Urinary bladder (tissue), 3 donors: ENCODE measurements at regions not wholly inside any gene's neighbourhood (a gene's known extent, or its start where the extent isn't known, plus 50 kb on each side); places are given as distances from the start of the nearest gene placed in this dataset.

Source experiments
- DNase-seq: peaks from one replicate; pipeline ENCODE4 v3.0.0-alpha.2; 2015; ENCODE audit errors: extremely low spot score
- H3K27ac ChIP-seq: one replicate; pipeline ENCODE4 v1.5.1; 2013; ENCODE audit warnings: low read depth, mild to moderate bottlenecking, moderate library complexity
- H3K36me3 ChIP-seq: one replicate; pipeline ENCODE4 v1.6.1; 2013; ENCODE audit warnings: mild to moderate bottlenecking, moderate library complexity; ENCODE audit not compliant: insufficient read depth
- H3K4me1 ChIP-seq: one replicate; pipeline ENCODE4 v1.6.1; 2013; ENCODE audit warnings: mild to moderate bottlenecking, moderate library complexity; ENCODE audit not compliant: insufficient read depth
- H3K4me3 ChIP-seq: one replicate; pipeline ENCODE4 v1.5.1; 2013; ENCODE audit warnings: low read depth, low read length
- WGBS: extraction: QIAGEN DNeasy Blood & Tissue Kit; methylation state at CpG from one replicate; pipeline ENCODE4 v1.1.7; 2013; 5-methylcytosine and 5-hydroxymethylcytosine counted together
- donor health status: healthy with polysubstance abuse.
- donor health status: healthy.

GRCh38 chr18:53941601-53942338, 282.7 kb downstream of the MBD2 start:
- no peak overlapping the region for H3K27ac ChIP-seq
- no peak for DNase-seq
- H3K4me1 ChIP-seq = no peaks in the 10 kb centered on the region
- no peaks in the 10 kb centered on the region for H3K36me3 ChIP-seq
- no peak overlapping the region for H3K4me3 ChIP-seq

DNA sequence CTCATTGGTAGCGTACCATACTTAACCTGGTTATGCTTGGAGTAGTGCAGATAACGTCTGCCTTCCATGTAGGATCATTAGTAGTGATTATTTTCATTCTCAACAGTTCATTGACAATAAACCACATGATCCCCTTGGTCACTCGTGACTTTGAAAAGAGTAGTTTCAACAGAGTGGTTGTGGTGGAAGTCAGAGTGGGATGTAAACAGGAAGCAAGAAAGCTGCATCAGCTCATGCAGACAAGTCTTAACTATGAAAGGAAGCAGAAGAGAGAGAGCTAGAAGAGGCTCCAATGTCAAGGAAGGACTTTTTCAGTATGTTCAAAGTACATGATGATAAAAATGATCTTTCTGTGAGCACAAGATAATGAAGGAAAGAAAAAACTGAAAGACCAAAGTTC, 287.4 kb downstream of the MBD2 start:
- WGBS = 57% methylated on average over 3 of the region's 3 CpGs
- no peak for DNase-seq
- Histone ChIP-seq H3K4me3 (no peak overlapping the region), H3K27ac (no peak overlapping the region), H3K36me3 (no peaks in the 10 kb centered on the region), H3K4me1 (no peaks in the 10 kb centered on the region)

GRCh38 chr18:53935803-53936202, 288.7 kb downstream of the MBD2 start:
- 64% methylated on average over 2 of the region's 2 CpGs for WGBS
- Histone ChIP-seq H3K4me3 (no peak overlapping the region), H3K27ac (no peak overlapping the region), H3K36me3 (no peaks in the 10 kb centered on the region), H3K4me1 (no peaks in the 10 kb centered on the region)
- DNase-seq = no peak

- WGBS = 77% methylated on average over 2 of the region's 2 CpGs
- H3K36me3 ChIP-seq = no peaks in the 10 kb centered on the region
- H3K4me3 ChIP-seq = no peak overlapping the region
- no peaks in the 10 kb centered on the region for H3K4me1 ChIP-seq
- H3K27ac ChIP-seq = no peak overlapping the region
- no peak for DNase-seq
Observed at GRCh38 chr18:53935399-53935798, 289.1 kb downstream of the MBD2 start.

DNA sequence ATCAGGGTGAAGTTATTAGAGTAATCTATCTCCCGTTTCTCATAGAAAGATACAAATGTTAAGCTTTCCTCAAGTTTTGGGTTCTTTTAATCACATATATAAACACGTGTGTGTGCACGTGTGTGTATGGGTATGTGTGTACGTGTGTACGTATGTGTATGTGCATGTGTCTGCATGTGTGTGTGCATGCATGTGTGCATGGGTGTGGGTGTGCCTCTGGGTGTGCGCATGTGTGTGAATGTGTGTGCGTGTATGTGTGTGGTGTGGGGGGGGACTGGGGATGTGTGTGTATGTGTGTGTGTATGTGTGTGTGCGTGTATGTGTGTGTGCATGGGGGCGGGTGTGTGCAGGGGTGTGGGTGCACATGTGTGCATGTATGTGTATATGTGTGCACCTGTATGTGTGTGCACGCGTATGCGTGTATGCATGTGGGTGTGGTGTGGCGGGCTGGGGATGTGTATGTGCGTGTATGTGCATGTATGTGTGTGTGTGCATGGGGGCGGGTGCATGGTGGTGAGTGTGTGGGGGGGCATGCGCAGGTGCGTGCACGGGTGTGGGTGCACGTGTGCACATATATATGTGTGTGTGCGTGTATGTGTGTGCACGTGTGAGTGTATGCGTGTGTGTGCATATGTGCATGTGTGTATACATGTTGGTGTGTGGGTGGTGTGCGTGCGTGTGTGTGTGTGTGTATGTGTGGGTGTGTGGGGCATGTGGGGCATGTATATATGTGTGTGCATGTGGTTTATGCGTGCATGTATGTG, 304.0 kb downstream of the MBD2 start:
- Histone ChIP-seq H3K36me3 (no peaks in the 10 kb centered on the region), H3K27ac (no peak overlapping the region), H3K4me1 (no peaks in the 10 kb centered on the region), H3K4me3 (no peak overlapping the region)
- 88% methylated on average over 25 of the region's 25 CpGs for WGBS
- no peak for DNase-seq

DNA sequence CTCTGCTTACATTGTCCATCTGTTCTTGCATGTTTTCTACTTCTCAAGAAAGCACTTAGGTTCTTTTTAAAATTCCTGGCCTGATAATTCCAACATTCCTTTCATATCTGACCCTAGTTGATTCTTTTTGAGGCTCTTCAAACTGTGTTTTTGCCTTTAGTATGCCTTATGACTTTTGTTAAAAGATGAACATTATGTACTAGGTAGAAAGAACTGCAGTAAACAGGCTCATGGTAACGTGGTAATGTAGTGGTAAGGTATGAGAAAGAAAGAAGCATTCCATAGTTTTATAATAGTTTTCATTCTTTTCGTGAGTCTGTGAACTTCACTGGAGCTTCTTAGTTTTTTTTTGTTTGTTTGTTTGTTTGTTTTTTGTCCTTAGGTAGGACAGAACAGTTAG, 306.4 kb downstream of the MBD2 start:
- Histone ChIP-seq H3K36me3 (no peaks in the 10 kb centered on the region), H3K4me3 (no peak overlapping the region), H3K27ac (no peak overlapping the region), H3K4me1 (no peaks in the 10 kb centered on the region)
- no peak for DNase-seq
- 72% methylated on average over 2 of the region's 2 CpGs for WGBS

GRCh38 chr18:53911200-53911599, 313.3 kb downstream of the MBD2 start:
- Histone ChIP-seq H3K4me1 (no peaks in the 10 kb centered on the region), H3K27ac (no peak overlapping the region), H3K4me3 (no peak overlapping the region), H3K36me3 (no peaks in the 10 kb centered on the region)
- WGBS = 56% methylated on average over 2 of the region's 2 CpGs
- no peak for DNase-seq

- Histone ChIP-seq H3K36me3 (no peaks in the 10 kb centered on the region), H3K27ac (no peak overlapping the region), H3K4me1 (no peaks in the 10 kb centered on the region), H3K4me3 (no peak overlapping the region)
- no peak for DNase-seq
- 54% methylated on average over 4 of the region's 4 CpGs for WGBS
Observed at GRCh38 chr18:53909668-53910067, 314.8 kb downstream of the MBD2 start.

- Histone ChIP-seq H3K27ac (no peak overlapping the region), H3K4me3 (no peak overlapping the region), H3K36me3 (no peaks in the 10 kb centered on the region), H3K4me1 (no peaks in the 10 kb centered on the region)
- no peak for DNase-seq
Observed at GRCh38 chr18:53907921-53908320, 316.5 kb downstream of the MBD2 start.

- Histone ChIP-seq H3K36me3 (no peaks in the 10 kb centered on the region), H3K4me1 (no peaks in the 10 kb centered on the region)
- WGBS = 57% methylated on average over 2 of the region's 2 CpGs
Observed at GRCh38 chr18:53906681-53907080, 317.8 kb downstream of the MBD2 start.

GRCh38 chr18:53894675-53895442, 329.6 kb downstream of the MBD2 start:
- H3K4me3 ChIP-seq = no peak overlapping the region
- H3K4me1 ChIP-seq = no peaks in the 10 kb centered on the region
- no peaks in the 10 kb centered on the region for H3K36me3 ChIP-seq
- no peak for DNase-seq
- no peak overlapping the region for H3K27ac ChIP-seq
- WGBS = 69% methylated on average over 5 of the region's 5 CpGs

More at GRCh38 chr18:53906681-53907080, 317.8 kb downstream of the MBD2 start:
- DNase-seq = no peak
- no peak overlapping the region for H3K4me3 ChIP-seq
- H3K27ac ChIP-seq = no peak overlapping the region

DNA sequence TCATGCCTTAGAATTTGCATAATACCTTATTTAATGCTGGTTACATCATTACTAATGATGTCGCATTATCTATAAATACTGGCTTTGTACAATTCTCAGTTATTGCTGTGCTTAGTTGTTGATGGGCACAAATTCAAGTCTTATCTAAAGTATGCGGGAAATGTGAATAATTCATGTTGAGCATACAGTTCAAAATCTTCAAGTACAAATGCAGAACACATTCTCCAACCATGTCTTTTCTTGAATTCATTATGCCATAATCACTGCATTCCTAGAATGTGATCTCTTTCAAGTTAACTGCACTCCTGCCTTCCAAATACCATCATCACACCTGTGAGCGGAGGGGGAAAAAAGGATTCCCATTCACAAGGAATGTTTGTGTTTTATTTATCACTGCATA, 337.0 kb downstream of the MBD2 start:
- Histone ChIP-seq H3K27ac (no peak overlapping the region), H3K4me1 (no peaks in the 10 kb centered on the region), H3K36me3 (no peaks in the 10 kb centered on the region), H3K4me3 (no peak overlapping the region)
- WGBS = 72% methylated on average over 3 of the region's 3 CpGs
- no peak for DNase-seq

DNA sequence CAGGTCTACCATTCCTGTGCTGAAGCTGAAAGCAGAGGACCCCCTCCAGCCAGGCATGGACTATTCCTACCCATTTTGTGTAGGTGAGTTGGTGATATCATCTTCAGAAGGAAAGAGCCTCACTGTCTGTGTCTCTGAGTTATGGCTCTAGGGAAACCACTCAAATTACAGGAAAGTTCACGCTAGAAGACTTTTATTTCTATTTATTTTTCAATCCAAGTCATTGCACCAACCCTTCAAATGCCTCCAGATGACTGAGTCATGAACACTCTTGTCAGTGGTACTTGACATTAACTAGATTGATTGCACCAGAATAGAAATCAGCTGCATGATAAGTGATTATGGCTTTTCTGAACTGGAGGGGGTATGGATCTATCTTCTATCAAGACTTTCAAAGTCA, 338.4 kb downstream of the MBD2 start:
- Histone ChIP-seq H3K4me3 (no peak overlapping the region), H3K27ac (no peak overlapping the region), H3K36me3 (no peaks in the 10 kb centered on the region), H3K4me1 (no peaks in the 10 kb centered on the region)
- no peak for DNase-seq
- WGBS = 72% methylated on average over 1 of the region's 1 CpG

DNA sequence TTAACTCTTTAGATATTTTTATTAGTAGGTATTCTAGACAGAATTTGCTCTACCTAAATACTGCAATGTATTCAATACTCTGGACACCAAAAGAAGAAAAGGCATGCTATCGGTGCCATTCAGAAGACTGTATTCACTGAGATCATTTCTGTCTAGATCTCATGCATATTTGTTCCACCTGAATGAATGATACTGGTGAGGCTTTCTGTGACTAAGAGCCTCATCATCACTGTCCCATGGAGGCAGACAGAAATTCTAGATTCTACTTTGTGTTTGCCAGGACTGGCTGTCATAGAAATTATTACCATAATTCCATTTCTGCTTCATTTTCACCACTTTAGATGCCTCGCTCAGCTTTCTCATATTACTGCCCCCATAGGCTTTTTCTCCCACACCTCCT, 340.7 kb downstream of the MBD2 start:
- WGBS = 94% methylated on average over 2 of the region's 2 CpGs

More for the DNA sequence above, 340.7 kb downstream of the MBD2 start:
- H3K36me3 ChIP-seq = no peaks in the 10 kb centered on the region
- H3K4me3 ChIP-seq = no peak overlapping the region
- H3K27ac ChIP-seq = no peak overlapping the region
- no peak for DNase-seq
- no peaks in the 10 kb centered on the region for H3K4me1 ChIP-seq
